NCI-H774 (cell line): ENCODE measurements at regions not wholly inside any gene's neighbourhood (a gene's known extent, or its start where the extent isn't known, plus 50 kb on each side); places are given as distances from the start of the nearest gene placed in this dataset.
"Not testable (repeated sequence)": the region's sequence is repeated elsewhere in the genome, so short reads cannot be mapped to it uniquely, and the experiment has no call there.

Experiments used
- DNase-seq: peaks from one replicate; lab custom pipeline; 2025; lab: John Stamatoyannopoulos, UW

DNA sequence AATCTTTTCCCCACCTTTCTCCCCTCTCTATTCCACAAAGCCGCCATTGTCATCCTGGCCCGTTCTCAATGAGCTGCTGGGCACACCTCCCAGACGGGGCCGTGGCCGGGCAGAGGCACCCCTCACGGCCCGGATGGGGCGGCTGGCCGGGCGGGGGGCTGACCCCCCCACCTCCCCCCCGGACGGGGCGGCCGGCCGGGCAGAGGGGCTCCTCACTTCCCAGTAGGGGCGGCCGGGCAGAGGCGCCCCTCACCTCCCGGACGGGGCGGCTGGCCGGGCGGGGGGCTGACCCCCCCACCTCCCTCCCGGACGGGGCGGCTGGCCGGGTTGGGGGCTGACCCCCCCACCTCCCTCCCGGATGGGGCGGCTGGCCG, 85.6 kb downstream of the OR2B2 start:
- DNase-seq = not testable (repeated sequence)

DNA sequence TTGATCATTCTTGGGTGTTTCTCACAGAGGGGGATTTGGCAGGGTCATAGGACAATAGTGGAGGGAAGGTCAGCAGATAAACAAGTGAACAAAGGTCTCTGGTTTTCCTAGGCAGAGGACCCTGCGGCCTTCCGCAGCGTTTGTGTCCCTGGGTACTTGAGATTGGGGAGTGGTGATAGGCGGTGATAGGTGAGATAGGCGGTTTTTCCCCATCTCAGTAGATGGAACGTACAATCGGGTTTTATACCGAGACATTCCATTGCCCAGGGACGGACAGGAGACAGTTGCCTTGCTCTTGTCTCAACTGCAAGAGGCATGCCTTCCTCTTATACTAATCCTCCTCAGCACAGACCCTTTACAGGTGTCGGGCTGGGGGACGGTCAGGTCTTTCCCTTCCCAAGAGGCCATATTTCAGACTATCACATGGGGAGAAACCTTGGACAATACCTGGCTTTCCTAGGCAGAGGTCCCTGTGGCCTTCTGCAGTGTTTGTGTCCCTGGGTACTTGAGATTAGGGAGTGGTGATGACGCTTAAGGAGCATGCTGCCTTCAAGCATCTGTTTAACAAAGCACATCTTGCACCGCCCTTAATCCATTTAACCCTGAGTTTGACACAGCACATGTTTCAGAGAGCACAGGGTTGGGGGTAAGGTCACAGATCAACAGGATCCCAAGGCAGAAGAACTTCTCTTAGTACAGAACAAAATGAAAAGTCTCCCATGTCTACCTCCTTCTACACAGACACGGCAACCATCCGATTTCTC, 86.2 kb downstream of the OR2B2 start:
- DNase-seq = not testable (repeated sequence)

DNA sequence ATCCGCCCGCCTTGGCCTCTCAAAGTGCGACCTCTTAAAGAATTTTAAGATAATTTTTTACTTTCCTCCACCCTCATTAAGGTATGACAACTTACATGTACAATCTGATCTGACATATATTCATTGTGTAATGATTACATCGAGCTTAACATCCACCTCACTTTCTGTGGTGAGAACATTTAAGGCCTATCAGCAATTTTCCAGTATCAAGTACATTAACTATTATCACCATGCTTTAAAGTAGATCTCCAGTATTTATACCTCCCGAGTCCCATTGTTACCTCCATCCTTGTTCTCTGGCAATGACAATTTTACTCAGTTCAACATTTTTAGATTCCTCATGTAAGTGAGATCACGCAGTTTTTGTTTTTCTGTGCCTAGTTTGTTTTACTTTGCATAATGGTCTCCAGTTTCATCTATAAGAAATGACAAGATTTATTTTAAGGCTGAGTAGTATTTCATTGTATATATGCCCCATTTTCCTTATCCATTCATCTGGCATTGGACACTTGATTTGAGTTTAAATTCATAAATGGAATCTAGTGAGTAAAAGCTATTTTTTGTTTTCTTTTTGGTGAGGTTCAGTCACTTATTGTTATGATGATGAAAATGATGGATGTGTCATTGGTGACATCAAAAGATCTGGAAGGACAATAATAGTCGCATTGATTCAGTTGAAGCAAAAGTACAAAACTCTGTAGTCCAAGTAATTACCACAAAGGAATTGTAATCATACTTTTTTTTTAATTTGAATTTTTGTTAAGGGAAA, 87.0 kb downstream of the OR2B2 start:
- no peak for DNase-seq

DNA sequence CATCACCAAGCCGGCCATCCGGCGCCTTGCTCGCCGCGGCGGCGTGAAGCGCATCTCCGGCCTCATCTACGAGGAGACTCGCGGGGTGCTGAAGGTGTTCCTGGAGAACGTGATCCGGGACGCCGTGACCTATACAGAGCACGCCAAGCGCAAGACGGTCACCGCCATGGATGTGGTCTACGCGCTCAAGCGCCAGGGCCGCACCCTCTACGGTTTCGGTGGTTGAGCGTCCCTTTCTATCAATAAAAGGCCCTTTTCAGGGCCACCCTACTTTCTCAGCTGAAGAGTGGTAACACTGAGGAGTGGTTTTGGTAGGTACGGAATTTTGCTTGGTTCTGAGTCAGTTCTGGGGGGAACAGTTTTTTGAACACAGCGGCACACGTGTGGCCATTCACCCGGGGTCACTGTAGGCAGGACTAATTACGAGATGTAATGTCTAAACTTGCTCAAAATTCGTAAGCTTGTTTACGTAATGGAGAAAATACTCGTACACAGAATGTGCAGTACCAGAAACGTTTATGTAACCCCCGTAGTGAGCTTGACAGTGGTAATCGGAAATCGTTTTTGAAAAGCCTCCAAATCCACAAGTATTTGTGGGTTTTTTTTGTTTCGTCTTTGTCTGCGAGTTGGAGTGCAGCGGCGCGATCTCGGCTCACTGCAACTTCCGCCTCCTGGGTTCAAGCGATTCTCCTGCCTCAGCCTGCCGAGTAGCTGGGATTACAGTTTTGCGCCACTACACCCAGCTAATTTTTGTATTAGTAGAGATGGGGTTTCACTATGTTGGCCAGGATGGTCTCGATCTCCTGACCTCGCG, 87.8 kb downstream of the OR2B2 start:
- peak; percentile 32 for DNase-seq

DNA sequence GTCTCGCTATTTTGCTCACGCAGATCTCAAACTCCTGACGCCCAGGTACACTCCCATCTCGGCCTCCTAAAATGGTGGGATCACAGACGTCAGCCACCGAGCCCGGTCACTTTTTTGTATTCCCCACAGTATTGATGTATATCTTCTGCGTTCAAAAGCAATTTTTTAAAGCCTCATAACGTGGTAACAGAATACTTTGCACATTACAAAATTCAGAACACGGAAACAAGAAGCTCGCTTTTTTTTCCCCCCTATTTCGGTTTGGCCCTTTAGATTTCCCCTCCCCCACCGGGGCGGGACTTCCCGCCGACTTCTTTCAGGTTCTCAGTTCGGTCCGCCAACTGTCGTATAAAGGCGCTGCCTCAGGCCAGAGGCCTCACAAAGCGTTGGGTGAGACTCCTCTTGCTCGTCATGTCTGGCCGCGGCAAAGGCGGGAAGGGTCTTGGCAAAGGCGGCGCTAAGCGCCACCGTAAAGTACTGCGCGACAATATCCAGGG, 88.4 kb downstream of the OR2B2 start:
- DNase-seq = peak; percentile 63

DNA sequence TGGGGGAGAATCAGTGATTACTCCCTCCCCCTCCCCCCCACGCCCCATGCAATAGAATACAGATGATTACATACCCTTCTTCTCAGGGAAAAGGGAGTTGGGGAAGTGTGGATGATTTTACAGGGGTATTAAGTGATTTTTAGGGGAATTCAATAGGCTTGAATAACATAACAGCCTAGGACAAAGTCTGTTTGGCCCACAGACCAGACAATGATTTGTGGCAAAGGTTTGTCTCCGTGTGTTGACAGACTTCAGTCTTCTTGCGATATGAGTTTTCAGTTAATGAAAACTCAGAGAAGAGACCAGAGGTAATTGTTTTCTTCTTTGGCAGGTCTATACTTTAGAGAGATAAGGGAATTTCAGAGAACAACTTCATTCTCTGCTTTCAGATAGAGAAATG, 95.3 kb downstream of the OR2B2 start:
- no peak for DNase-seq

DNA sequence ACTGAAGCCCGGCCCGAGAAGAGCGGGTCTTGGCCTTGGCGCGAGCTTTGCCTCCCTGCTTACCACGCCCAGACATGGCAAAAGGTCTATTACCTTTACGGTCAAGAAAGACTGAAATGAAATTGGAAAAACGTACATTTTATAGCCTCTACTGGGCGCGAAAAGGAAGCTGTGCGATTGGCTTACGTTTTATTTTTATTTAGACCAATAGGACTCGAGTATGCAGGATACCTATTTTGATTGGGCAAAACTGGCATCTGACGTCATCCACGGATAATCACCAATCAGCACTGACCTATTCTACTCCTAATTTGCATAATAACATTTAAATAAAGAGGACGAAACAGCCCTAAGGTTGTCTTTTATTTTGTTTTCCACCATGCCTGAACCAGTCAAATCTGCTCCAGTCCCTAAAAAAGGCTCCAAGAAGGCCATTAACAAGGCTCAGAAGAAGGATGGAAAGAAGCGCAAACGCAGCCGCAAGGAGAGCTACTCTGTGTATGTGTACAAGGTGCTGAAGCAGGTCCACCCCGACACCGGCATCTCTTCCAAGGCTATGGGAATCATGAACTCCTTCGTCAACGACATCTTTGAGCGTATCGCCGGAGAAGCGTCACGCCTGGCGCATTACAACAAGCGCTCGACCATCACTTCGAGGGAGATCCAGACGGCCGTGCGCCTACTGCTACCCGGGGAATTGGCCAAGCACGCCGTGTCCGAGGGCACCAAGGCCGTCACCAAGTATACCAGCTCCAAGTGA, 97.4 kb downstream of the OR2B2 start:
- peak; percentile 75 for DNase-seq

DNA sequence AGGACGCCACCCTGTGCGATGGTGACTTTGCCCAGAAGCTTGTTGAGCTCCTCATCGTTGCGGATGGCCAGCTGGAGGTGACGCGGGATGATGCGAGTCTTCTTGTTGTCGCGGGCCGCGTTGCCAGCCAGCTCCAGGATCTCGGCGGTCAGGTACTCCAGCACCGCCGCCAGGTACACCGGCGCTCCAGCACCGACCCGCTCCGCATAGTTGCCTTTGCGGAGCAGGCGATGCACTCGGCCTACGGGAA, 97.9 kb downstream of the OR2B2 start:
- not testable (repeated sequence) for DNase-seq

DNA sequence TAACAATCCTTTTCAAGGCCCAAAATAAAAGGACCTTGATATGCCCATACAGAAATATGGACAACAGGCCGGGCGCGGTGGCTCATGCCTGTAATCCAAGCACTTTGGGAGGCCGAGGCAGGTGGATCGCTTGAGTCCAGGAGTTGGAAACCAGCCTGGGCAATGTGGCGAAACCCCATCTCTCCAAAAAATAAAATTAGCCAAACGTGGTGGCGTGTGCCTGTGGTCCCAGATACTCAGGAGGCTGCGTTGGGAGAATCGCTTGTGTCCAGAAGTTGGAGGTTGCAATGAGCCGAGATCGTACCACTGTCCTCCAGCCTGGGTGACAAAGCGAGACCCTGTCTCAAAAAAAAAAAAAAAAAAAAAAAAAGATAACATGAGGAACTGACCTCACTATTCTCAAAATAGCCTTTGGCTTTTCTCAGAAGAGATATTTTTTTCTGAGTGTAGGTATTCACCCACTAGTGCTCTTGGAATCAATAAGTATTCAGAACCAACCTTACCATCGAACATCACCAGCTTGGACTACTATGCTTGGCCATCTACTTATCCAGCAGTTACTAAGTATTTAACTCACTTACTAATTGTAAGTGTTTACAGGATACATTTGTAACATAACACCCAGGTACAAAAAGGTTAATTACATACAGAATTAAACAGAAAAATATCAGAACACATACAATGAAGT, 99.2 kb downstream of the OR2B2 start:
- no peak for DNase-seq

DNA sequence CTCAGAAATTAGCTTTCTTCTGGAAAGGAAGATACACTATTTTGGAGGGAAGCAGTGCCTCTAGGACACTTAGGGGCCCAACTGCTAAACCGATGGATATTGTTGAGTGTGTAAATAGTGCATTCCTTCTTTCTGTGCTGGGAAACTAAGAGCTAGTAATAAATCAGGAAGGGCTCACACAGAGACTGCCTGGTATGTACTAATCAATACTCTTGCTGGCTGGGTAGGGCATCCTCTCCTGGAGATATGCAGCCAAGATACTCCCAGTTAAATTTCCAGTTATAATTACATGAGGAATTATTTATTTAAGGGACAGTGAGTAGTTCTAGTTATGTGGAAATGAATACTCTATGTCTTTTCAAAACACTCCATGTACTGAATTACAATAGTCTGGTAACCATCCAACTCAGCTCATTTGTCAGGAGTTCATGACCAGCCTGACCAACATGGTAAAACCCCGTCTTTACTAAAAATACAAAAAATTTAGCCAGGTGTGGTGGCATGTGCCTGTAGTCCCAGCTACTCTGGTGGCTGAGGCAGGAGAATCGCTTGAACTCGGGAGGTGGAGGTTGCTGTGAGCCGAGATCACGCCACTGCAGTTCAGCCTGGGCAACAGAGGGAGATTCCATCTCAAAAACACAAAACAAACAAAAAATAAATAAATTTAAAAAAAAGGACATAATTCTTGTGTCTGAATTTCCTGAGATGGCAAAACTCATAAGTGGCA, 100.0 kb downstream of the OR2B2 start:
- no peak for DNase-seq

DNA sequence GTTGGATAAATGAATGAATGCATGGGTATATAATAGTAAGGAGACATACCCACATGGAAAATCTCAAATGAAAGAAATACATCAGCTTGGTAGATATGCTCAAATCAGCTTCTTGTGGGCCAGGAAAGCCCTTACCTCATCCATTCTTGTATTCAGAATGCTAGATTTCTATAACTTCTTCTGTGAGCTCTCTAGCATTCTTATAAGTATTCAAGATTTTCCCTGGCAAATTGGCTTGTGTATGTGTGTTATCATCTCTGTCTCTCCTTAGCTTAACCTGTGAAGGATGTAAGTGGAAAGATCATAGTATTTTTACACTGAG, 100.8 kb downstream of the OR2B2 start:
- DNase-seq = no peak

DNA sequence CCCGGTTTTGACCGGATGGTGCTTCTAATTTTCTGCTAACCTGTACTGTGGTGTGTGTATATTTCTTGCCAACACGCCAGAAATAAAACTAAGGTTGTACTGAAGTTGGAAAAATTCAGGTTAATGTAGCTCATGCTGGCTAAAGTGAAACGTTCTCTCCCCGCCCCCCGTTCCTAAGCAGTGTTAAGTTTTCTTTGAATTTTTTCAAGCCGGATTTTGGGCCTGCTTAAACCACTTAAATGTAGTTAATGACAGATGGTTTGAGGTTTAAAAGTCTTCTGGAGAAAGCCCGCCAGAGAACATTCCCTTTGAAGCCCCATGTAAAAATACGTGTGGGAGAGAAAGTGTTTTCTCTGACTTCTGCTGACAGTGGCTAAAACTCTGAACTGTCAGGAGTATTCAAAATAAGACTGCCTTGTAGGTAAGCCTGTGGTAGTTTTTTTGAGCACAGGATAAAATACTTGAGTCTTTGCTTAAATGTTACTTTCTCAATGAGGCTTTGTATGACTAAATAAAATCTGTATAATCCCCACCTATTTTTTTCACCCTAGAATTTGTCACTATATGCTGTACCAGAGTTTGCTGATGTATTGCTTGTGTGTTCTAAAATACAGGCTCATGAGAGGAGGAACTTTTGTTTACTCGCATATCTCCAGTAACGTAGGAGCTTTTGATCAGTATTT, 101.3 kb downstream of the OR2B2 start:
- DNase-seq = no peak

DNA sequence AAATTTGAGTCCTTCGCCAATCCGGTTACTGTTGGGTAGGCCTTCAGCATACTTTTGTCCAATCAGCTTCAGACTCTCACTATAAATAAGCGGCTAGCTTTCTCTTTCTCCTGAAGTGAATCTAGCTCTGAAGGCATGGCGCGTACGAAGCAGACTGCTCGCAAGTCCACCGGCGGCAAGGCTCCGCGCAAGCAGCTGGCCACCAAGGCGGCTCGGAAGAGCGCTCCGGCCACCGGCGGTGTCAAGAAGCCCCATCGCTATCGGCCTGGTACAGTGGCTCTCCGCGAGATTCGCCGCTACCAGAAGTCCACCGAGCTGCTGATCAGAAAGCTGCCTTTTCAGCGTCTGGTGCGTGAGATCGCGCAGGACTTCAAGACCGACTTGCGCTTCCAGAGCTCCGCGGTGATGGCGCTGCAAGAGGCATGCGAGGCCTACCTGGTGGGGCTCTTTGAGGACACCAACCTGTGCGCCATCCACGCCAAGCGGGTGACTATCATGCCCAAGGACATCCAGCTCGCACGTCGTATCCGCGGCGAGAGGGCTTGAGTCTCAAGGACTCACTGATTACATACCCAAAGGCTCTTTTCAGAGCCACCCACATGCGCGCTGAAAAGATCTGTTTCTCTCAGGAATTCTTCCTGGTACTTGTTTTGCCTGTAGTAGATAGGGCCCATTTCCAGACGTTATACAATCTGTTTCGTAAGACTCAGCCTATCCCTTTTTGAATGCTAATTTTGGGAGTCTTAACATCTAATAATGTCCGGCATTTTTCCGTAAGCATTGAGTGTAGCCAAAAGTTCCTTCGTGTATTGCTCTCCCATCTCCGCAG, 102.0 kb downstream of the OR2B2 start:
- DNase-seq = peak; percentile 91

DNA sequence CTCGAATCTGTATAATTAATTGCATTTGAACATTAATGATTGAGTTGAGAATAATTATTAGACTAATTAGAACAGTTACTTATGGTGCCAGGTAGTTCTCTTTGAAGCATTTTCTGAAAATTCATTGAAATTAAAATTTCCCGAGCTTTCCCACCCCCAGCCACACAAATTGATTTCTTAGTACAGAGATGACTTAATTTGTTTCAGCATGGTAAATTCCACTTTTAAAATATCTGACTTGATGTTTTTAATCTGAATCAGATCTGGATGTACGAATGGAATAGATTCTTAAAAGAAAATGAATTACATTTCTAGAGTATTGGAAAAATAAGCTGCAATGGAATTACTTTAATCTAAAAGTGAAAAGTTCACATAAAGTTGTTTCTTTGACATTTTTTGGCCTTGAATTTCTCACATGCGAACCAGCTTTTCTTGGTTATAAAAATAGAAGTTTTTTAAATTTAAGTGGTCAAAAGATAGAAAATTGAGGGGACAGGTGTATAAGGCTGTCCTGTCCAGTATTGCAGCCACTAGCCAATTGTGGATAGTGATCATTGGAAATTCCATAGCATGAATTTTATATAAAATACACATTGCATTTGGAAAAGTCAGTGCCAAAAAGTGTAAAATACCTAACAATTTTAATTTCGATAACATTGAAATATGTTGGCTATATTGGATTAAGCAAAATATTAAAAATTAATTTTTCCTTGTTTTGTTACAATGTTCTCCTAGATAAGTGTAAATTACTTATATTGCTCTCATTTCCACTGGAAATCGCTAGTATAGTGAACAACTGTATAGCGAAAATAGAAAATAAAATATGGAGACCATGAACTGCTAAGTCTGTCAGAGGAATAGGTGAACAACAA, 102.9 kb downstream of the OR2B2 start:
- no peak for DNase-seq

DNA sequence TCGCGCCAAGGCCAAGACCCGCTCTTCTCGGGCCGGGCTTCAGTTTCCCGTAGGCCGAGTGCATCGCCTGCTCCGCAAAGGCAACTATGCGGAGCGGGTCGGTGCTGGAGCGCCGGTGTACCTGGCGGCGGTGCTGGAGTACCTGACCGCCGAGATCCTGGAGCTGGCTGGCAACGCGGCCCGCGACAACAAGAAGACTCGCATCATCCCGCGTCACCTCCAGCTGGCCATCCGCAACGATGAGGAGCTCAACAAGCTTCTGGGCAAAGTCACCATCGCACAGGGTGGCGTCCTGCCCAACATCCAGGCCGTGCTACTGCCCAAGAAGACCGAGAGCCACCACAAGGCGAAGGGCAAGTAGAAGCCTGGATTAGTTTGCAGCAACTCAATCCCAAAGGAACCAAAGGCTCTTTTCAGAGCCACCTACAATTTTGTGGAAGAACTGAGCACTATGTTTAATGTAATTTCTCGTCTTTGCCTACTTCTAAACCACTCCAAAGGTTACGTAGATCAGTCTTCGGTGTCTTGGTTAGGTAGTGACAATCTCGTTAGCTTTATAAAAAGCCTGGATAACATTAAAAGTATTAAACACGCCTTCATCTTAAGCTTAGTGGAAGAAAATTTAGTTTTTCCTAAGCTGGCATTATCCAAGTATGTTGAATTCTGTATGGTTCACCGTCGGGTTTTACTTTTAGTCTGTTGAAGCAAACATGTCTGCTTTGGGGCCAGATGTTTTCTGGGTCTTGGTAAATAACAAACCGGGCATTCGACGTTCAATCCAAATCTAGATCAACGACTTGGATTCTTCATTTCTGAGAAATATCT, 103.7 kb downstream of the OR2B2 start:
- DNase-seq = not testable (repeated sequence)

DNA sequence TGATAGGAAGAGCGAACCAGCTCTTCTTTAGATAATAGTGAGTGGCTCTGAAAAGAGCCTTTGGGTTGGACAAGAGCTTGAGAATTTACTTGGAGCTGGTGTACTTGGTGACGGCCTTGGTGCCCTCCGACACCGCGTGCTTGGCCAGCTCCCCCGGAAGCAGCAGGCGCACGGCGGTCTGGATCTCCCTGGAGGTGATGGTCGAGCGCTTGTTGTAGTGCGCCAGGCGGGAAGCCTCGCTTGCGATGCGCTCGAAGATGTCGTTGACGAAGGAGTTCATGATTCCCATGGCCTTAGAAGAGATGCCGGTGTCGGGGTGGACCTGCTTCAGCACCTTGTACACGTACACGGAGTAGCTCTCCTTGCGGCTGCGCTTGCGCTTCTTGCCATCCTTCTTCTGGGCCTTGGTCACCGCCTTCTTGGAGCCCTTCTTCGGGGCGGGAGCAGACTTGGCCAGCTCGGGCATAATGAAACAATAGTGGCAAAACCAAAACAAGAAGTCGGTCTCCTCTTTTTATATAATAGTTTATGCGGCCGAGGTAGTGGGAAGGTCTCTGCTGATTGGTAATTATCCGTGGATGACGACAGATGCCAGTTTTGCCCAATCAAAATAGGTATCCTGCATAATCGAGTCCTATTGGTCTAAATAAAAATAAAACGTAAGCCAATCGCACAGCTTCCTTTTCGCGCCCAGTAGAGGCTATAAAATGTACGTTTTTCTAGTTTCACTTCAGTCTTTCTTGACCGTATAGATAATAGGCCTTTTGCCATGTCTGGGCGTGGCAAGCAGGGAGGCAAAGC, 104.6 kb downstream of the OR2B2 start:
- peak; percentile 90 for DNase-seq

DNA sequence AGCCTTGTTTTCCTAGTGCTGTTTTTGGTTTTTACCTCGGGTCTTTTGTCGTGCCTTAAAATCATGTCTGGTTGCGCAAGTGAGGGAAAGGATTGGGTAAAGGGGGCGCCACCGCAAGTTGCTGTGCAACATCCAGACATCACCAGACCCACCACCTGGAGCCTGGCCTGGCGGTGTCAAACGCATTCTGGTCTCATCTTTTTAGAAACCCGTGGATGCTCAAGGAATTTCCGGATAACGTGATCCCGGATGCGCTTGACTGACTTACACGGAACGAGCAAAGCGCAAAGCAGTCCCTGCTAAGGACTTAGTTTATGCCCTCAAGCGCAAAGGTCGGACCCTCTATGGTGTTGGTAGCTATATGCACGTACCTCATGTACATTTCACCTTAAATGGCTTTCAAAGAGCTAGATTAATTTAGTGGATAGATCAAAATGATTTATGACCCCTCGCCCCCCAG, 105.2 kb downstream of the OR2B2 start:
- no peak for DNase-seq
